MM.1S (cell line): ENCODE measurements at regions not wholly inside any gene's neighbourhood (a gene's known extent, or its start where the extent isn't known, plus 50 kb on each side); places are given as distances from the start of the nearest gene placed in this dataset.

Experiments
- EZH2 ChIP-seq: fragments of 300-600 bp; sonication (generic); optimal IDR thresholded peaks from 2 replicates; pipeline ENCODE3; 2017; ENCODE audit warnings: low read depth, mild to moderate bottlenecking, antibody characterized with exemption, low read length, mixed read lengths
- EZH2phosphoT487 ChIP-seq: fragments of 300-600 bp; sonication (generic); IDR thresholded peaks from 2 replicates; pipeline ENCODE4 v1.6.1; 2018; ENCODE audit warnings: antibody characterized with exemption, low read length
- TF ChIP-seq, protein P1 (sequence below): fragments of 300-600 bp; sonication (generic); IDR thresholded peaks from 2 replicates; pipeline ENCODE4 v1.5.1; 2016; ENCODE audit warnings: antibody characterized with exemption, low read length, mixed read lengths

DNA sequence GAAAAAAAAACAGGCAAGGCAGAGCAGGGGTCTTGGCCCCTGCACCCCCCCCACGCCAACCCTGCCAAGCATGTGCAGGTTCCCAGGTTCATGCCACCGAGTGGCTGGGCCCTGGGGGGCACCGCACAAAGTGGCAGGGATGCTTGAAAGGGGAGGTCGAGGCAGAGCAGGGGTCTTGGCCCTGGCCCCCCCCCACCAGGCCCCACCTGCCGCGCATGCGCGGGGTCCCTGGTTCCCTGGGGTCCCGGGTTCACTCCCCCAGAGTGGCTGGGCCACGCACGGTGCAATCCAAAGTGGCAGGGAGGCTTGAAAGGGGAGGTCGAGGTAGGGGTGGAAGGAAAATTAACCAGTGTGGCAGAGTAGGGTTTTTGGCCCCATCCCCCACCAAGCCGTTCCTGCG lies 312.2 kb downstream of the ALG10 start:
- no peak for TF ChIP-seq EZH2
- TF ChIP-seq, protein P1, sequence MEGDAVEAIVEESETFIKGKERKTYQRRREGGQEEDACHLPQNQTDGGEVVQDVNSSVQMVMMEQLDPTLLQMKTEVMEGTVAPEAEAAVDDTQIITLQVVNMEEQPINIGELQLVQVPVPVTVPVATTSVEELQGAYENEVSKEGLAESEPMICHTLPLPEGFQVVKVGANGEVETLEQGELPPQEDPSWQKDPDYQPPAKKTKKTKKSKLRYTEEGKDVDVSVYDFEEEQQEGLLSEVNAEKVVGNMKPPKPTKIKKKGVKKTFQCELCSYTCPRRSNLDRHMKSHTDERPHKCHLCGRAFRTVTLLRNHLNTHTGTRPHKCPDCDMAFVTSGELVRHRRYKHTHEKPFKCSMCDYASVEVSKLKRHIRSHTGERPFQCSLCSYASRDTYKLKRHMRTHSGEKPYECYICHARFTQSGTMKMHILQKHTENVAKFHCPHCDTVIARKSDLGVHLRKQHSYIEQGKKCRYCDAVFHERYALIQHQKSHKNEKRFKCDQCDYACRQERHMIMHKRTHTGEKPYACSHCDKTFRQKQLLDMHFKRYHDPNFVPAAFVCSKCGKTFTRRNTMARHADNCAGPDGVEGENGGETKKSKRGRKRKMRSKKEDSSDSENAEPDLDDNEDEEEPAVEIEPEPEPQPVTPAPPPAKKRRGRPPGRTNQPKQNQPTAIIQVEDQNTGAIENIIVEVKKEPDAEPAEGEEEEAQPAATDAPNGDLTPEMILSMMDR = no peak
- TF ChIP-seq EZH2phosphoT487 = no peak
